Right ventricle myocardium superior (tissue), 1 donor: ENCODE measurements at regions not wholly inside any gene's neighbourhood (a gene's known extent, or its start where the extent isn't known, plus 50 kb on each side); places are given as distances from the start of the nearest gene placed in this dataset.
"Not testable (repeated sequence)": the region's sequence is repeated elsewhere in the genome, so short reads cannot be mapped to it uniquely, and the experiment has no call there.

ENCODE experiments used
- ATAC-seq: fragments of 200-7000 bp; cut with Tn5 transposase; one replicate; pipeline ENCODE4 v1.9.1; 2020; ENCODE audit warnings: mild to moderate bottlenecking; ENCODE audit not compliant: poor library complexity
- DNase-seq: peaks from one replicate; pipeline ENCODE4 v3.0.0-alpha.2; 2020
- intact Hi-C: fragments of 100-400 bp; cut with DNase I; formaldehyde crosslinking; loops from one replicate; pipeline ENCODE4 v1.11.2; 2022
- donor health status: DM: no; HTN: yes; CAD: no; lungs with severe emphysema.

DNA sequence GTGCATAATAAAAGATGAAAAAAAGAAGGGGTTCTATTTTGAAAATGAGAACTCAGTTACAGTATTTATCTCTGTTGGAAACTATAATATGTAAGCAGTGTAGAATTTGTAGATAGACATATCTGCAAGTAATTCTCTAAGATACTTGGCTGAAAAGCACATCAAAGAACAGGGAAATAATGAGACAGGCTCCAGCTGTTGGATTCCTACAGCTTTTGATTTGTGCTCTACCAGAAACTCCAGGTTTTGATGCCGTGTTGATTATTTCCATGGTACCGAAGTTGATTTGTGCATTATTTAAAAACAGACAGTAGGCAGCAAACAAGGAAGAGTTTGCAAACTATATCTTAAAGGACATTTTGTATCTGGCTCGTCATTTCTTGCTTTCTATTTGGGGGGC lies 2098.7 kb upstream of the WWC1 start:
- intact Hi-C loops, result no loop called here
- DNase-seq, result no peak
- ATAC-seq, result no peak

DNA sequence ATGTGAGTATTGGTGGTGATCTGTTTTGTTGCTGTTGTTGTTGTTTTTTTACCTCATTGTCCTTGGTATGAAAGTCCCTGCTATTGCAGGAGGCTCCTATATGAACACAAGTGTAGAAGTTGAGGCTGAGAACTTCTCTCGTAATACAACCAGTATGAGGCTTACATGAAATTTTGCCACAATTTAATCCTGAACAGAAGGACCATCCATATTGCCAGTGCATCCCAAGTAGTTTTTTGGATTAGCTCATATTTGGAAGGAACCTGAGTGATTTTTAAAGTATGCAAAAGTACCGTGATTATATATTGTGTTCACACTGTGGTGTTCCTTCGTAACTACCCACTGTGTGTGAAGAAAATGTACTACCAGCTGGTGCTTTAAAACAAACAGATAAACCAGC lies 2095.5 kb upstream of the WWC1 start:
- DNase-seq (no peak), ATAC-seq (no peak)
- intact Hi-C loops, result no loop called here

DNA sequence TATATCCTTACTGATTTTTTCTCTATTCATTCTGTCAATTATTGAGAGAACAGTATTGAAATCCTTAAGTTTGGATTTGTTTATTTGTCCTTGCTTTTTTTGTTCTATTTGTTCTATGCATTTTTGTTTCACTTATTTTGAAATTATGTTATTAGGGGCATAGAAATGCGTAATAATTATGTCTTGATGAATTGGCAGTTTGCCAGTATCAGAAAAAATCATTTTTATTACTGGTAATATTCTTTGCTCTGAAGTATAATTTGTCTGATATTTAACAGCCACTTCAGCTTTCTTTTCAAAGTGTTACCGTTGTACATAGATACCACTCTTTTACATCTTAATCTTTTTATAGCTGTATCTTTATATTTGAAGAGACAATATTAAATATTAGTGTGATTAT lies 2090.9 kb upstream of the WWC1 start:
- intact Hi-C loops, result no loop called here
- ATAC-seq (no peak), DNase-seq (no peak)

DNA sequence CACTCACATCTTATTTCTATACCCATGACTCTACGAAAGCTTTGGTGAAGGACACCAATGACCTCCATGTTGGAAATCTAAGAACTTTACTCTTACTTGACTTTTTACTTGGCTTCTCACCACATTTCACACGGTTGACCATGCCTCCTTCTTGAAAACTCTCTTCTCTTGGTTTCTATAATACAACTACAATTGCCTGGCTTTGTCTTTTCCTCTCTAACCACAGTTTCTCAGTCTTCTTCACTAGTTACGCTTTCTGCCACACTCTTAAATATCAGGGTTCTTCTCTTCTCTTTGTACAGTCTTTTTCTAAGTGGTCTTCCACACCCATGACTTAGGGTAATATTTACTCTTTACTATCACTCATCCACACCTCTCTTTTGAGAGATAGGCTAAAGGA lies 2079.8 kb upstream of the WWC1 start:
- ATAC-seq (no peak), DNase-seq (no peak)
- intact Hi-C loops, result no loop called here

DNA sequence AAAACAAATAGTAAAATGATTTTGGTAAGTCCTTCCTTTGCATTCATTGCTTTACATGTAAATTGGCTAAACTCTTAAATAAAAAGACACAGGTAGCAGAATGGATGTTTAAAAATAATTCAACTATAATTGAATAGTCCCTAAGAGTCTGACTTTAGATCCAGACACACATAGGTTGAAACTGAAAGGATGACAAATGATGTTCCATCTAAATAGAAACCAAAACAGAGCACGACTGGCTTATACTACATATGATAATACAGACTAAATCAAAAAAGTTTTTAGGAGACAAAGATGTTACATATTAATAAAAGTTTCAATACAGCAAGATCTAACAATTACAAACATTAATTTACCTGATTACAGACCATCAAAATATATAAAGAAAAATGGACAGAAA lies 2055.1 kb upstream of the WWC1 start:
- intact Hi-C loops, result no loop called here
- ATAC-seq, result no peak
- DNase-seq, result no peak

DNA sequence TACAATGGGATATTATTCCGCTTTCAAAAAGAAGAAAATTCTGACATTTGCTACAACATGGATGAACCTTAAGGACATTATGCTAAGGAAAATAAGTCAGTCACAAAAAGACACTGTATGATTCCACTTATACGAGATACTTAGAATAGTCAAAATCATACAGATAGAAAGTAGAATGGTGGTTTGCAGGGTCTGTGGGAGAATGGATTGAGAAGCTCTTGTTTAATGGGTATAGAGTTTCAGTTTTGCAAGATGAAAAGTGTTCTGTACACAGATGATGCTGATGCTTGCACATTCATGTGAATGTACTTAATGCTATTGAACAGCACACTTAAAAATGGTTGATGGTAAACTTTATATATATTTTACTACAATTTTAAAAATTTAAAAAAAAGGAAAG lies 2050.7 kb upstream of the WWC1 start:
- no peak for DNase-seq
- intact Hi-C loops, result no loop called here

DNA sequence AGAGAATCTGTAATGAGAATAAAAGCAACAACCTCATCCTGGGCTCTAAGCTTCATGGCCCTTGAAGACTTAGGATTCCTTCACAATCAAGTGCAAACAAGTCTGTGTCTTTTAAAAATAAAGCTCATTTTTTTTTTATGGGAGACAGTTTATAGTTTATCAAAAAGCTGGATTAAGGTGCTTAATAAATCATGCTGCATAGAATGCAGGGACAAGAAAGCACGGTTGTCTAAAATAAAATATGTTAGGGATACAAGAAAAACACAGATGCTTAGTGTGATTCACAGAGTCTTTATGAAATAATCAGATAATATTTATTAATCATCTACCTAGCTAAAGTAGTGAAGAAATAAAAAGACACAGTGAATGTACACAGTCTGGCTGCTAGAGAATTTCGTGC lies 2045.9 kb upstream of the WWC1 start:
- DNase-seq (no peak), ATAC-seq (no peak)
- intact Hi-C loops, result no loop called here

More for the DNA sequence above, 2050.7 kb upstream of the WWC1 start:
- no peak for ATAC-seq

DNA sequence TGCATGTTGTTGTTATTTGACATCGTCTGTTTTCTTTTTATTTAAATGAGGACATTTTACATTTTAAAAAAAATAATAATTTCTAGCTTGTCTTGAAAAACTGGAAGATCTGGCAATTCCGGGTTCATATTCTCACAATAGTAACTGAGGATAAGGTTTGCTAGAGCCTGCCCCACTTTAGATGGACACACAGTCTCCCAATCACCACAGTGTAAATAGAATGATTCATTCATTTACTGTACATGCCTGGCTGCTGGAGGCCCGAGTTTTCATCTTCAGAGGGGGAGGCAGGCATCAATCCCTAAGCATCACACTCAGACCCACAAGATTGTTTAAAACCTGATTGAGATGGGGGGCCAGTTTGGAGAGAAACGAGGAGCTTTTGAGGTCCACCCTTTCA lies 2039.7 kb upstream of the WWC1 start:
- intact Hi-C loops, result no loop called here
- no peak for ATAC-seq
- DNase-seq, result no peak

DNA sequence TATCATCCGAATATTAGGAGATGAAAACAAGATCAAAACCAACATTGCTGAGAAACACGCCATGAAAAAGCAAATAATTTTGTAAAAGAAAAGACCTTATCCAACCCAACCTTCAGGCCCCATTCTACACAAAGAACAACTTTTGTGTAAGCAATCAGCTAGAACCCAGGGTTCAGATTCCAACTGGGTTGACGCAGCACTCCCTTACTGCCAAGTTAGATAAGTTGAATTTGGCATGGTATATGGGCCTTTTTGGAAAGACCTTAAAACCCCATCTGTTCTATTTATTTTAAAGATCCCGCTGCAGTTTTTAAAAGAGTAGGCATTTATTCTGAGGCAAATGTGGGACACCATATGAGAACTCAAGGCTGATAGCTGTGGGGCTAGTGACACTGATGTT lies 2033.8 kb upstream of the WWC1 start:
- ATAC-seq (no peak), DNase-seq (no peak)
- intact Hi-C loops, result no loop called here

DNA sequence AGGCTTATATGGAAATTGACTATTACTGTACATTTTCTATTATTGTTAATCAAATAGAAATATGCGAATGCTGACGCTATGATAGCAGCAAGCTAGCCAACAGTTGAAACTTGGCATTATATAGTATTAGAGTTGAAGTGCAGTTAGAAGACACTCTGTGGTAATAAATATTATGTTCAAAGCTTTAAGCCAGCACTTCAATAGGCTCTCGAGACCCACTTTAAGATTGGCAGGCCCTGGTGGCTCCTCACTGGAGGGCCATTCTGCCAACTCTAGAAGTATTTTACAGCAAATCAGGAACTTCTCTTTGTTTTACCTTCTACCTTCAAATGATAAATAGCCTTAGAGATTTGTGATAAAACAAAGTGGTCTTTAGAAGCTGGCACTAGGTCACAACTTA lies 2029.0 kb upstream of the WWC1 start:
- ATAC-seq (no peak), DNase-seq (no peak)
- intact Hi-C loops, result no loop called here

DNA sequence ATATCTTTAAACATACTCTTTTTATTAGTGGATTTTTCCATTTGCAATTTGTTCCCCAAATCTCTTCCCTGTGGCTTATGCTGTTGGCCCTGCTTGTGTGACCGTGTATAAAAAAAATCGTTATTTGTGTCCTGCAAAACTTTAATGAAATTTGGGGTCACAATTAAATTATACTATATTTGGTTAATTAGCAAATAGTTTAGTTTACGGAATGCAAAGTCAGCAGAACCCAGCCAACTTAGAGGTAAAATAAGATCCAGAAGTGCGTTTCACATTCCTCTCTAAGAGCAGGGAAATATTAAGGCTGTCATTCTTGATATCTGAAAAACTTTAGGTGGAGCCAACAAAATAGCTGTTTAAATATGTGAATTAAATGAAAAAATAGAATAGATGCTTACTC lies 2023.5 kb upstream of the WWC1 start:
- no peak for ATAC-seq
- DNase-seq, result no peak
- intact Hi-C loops, result no loop called here

DNA sequence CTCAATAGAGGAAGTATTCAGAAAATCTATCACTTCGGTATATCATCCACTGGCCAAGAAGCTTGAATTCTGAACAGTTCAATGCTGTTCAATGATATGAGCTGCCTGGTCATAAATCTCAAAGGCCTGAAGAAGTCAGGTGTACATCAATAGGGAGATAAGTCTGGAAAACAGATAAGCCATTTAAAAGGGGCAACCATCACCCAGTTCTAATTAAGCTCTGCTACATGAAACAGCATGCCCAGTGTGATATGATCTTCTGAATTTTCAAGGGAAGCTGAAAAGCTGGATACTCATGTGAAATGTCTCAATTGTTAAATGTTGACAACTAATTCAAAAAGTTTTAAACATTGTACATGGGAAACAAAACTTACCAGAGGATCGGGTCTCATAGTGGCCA lies 2020.7 kb upstream of the WWC1 start:
- DNase-seq (no peak), ATAC-seq (no peak)
- intact Hi-C loops, result no loop called here

DNA sequence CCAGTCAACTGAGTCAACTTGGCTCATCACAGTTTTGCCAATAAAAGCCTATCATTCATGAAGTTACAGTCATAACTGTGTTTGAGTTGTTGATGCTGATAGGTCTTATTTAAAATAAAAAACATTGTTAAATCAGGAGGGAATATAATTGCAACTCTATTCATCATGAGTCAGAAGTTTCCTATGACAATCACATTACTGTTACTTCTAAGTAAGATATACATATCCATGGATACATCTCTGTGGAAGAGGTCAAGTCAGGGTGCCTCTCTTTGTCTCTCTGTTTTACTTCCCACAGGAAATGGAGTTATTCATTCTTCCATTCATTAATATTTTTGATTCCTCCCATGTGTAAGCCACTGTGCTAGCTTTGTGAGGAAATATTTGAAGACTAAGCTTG lies 2015.4 kb upstream of the WWC1 start:
- DNase-seq, result no peak
- intact Hi-C loops, result no loop called here

DNA sequence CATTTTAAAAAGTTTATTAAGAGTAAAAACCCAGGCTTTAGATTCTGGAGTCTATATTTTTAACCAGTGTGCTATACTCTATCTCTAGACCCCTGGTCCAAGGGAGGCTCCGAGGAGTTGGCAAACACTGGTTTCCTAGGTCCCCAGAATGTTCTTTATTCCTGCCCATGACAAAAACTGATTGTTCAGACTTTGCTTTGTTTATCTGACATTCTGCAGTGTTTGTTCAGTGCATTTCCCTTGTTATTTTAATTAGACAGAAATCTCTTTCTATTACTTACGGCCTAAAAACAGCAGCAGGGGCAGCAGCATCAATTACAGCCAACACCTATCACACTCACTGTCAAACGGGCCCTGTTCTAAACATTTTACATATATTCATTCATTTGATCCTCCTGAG lies 2011.6 kb upstream of the WWC1 start:
- intact Hi-C loops, result no loop called here
- ATAC-seq (no peak), DNase-seq (no peak)

More for the DNA sequence above, 2015.4 kb upstream of the WWC1 start:
- ATAC-seq, result no peak

DNA sequence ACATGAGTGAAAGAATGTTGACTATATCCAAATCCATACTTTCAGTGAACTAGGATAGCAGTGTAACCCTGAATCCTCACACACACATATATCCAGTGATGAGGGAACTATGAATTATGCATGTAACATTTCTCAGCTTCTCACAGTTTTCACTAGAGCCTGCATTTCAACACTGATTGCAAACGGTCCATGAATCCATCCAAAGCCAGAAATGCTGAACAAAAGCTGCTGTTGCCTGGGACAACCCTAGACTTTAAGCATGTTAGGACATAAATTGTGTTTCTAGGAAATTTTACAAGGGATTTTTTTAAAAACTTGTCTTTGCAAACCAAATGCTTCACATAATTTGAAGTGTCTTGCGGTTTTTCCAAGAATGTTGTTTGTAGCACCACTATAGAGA lies 2010.0 kb upstream of the WWC1 start:
- DNase-seq (no peak), ATAC-seq (no peak)
- intact Hi-C loops, result no loop called here

DNA sequence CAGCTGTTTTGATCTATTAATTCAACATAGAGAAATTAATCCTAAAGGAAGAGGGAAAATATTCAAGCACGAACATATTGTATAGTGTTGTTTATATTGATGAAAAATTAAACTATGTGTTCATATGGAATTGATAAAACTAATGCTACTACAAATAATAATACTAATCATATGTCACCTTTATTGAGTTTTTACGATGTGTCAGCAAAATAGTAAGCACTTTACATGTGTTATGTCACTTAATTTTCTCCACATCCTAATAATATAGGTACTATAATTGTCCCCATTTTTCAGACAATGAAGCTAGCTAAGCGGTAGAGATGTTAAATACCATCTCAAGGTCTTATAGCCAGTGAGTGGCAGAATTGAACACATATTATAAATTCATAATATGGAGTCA lies 2008.5 kb upstream of the WWC1 start:
- DNase-seq (no peak), ATAC-seq (no peak)
- intact Hi-C loops, result no loop called here

DNA sequence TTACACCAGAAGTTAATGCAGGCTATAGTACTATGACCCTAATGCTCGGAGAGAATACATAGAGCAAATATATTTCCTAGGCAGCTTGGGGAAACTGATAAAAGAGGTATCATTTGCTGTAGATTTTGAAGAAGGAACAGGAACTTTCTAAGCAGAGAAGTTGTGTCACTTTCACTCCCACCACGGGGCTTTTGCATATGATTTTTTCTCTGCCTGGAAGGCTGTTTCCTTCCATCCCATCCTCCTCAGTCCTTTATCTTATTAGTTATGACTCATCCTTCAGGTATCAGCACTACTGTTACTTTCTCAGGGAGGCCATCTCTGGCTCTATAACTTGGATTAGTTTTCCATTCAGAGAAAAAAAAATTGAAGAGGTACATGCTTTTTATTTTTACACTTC lies 2006.1 kb upstream of the WWC1 start:
- ATAC-seq (no peak), DNase-seq (no peak)
- intact Hi-C loops, result no loop called here

DNA sequence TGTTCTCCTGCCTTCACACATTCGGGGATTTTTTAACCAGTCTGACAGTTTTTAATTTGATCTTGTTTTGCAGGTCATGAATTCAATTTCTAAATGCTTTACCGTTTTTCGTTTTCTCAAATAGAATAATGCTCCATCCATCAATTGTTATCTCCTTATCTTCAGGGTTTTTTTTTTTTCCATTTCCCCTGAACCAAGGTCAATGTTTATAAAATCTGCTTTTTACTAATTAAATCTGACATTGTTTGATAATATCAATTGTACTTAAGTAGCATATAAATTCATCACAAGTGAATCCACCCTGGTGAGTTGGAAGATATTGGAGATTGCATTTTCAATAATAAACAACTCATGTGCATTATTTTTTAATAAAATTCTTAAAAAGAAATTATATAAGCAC lies 2004.6 kb upstream of the WWC1 start:
- ATAC-seq (no peak), DNase-seq (no peak)
- intact Hi-C loops, result no loop called here

DNA sequence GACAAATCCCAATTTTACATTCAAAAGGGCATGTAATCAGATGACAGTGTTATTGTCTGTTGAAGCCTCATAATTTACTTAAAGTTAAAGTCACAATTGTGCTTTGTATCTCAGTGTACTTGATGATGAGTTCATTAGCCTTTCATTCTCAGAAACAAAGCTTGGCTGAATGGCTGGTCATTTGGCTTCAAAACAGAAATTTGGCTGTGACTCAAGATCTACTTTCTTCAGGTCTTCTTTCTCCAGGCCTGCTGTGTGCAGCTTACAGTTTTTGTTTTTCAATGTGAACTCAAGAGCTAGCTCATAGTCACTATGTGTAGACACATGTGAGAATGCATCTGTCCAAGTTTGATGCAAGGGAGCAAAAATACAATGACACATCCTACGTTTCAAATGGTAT lies 2003.6 kb upstream of the WWC1 start:
- intact Hi-C loops, result no loop called here
- ATAC-seq (no peak), DNase-seq (no peak)

DNA sequence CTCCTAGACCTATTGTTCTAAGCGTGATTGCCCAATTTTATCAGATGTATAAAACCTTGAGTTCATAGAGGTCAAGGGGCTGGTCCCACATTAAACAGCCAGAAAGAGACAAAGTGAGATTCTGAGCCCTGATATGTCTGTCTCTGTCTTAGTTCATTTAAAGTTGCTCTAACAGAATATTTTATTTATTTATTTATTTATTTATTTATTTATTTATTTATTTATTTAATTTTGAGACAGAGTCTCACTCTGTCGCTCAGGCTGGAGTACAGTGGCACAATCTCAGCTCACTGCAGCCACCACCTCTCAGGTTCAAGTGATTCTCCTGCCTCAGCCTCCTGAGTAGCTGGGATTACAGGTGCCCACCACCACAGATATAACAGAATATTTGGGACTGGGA lies 1999.6 kb upstream of the WWC1 start:
- ATAC-seq, DNase-seq, intact Hi-C loops: not testable (repeated sequence)

DNA sequence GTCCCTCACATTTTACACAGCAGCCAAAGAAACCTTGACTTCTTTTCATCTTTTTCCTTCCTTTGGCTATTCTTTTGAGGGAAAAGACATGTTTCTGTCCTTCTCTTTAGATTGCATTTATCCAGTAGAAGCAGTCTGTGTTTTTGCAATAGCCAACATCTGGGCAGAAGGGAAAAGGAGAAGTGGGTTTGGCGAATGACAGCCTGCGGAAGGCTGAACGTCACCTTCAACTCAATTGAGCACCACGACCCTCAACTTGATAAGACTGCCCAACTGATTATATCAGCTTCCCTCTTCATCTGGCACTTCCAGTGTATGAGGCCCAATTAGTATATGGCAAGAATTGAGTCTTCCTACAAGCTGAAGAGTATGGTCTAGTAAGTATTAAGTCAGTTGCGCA lies 1997.6 kb upstream of the WWC1 start:
- intact Hi-C loops, result no loop called here
- DNase-seq (no peak), ATAC-seq (no peak)

DNA sequence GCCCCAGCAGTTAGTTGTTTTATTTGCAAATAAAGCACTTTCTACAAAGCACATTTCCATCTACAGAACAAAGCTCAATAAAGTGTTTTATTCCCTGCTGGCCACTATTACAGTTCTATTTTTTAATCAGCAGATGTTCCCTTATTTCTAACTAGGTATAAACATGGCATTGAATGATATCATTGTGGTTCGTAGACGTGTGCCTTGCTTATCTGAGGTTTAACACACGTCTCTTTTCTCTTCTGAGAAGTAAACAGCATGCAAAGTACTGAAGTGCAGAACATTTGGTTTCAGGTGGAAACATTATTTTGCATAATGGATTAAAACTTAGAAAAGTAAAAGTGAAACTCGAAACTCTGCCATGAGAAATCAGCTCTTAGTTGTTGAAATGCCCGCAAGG lies 1989.3 kb upstream of the WWC1 start:
- ATAC-seq, result no peak

More for the DNA sequence above, 1989.3 kb upstream of the WWC1 start:
- DNase-seq, result no peak
- intact Hi-C loops, result no loop called here
